RPMI7951 (cell line): ENCODE measurements at regions not wholly inside any gene's neighbourhood (a gene's known extent, or its start where the extent isn't known, plus 50 kb on each side); places are given as distances from the start of the nearest gene placed in this dataset.
A peak's percentile ranks its signal among the peaks of the same experiment; 100 is the strongest.
"Not testable (repeated sequence)": the region's sequence is repeated elsewhere in the genome, so short reads cannot be mapped to it uniquely, and the experiment has no call there.

Experiments
- DNase-seq: peaks from one replicate; pipeline ENCODE4 v3.0.0-alpha.2; 2012; ENCODE audit warnings: low read depth

DNA sequence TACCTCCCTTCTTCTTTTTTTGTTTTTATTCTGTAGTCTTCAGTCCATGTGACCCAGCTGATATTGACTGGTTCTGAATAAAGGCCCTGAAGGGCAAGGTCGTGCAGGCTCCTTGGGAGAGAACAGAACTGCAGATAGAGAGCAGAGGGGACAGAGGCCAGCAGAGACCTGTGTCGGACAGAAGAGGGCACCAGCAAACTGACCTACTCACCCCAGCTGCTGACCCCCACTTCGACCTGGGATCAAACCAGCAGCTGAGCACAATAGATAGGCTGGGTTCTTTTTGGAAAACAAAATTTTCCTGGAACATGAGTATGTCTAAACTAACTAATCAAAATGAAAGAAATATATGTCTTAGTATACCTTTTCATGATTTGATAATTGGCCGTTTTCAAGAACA lies 695.1 kb downstream of the NR2F1-AS1 start:
- DNase-seq, result peak; percentile 7

DNA sequence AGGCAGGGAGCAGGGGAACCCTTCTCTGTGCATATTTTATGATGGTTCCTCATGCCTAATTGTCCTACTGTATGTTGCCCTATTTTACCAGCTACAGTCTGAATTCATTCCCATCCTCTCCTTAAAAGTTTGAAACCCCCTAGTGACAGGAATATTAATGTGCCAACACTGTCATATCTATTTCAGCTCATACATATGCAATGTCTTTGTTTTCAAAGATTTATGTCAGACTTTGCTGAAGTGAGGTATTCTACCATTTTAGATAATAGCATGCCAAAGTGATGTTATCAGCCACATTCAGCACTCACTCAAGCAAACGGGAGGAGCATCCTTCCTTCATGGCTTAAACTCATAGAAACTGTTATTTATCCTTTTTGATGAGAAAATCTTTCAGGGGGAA lies 696.5 kb downstream of the NR2F1-AS1 start:
- no peak for DNase-seq

DNA sequence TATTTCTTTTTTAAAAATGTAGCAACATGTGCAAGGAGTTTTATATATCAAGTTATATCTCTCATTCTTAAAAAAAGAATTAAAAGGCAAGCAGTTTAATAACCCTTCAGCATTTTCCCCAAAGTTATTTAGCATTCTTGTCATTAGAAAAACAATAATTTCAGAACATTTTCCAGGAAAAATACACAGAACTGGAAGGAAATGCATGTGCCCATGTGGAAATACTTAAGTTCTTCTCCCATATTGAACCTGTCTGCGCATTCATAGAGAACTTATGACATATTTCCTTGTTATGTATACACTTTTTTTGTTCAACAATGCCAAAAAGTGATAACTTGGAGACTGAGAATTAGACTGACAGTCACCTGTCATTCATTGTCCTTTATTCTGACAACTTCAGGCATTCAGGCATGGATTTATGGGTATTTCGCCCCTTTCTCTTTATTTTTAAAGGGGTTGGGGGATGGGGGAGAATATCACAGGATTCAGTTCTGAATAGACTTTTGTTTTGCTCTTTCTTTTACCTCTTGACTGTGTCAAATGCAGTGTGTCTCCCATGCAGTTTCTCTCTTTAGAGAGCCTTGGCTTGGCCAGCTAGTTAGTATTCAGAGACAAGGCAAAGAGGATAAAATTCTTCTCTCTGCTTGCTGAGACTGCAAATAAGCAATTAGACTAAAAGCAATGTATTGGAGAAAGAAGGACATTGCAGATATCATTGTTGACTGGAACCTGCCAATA lies 701.0 kb downstream of the NR2F1-AS1 start:
- no peak for DNase-seq

DNA sequence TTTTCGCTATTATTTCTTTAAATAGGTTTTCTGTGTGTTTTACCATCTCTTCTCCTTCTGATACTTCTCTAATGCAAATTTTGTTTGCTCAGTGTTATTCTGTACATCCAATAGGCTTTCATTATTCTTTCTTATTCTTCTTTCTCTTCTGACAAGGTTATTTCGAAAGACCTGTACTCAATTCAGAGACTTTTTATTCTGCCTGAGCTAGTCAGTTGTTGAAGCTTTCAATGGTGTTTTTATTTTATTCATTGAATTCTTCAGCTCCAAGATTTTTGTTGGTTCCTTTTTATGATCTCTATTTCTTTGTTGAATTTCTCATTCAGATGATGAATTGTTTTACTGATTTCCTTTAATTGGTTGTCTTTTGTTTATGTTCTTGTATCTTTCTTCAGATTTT lies 706.2 kb downstream of the NR2F1-AS1 start:
- DNase-seq, result no peak

DNA sequence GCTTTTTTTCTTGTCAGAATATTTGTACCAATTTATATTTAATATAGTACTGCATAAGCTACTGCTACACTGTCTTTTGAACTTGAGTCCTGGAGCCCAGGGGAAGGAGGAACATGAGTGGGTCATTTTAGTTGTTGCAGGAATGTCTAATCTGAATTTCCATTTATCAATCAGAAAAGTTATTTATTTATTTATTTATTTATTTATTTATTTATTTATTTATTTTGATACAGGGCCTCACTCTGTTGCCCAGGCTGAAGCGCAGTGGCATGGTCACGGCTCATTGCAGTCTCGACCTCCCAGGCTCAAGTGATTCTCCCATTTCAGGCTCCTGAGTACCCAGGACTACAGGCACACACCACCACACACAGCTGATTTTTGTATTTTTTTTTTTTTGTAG lies 712.6 kb downstream of the NR2F1-AS1 start:
- no peak for DNase-seq

DNA sequence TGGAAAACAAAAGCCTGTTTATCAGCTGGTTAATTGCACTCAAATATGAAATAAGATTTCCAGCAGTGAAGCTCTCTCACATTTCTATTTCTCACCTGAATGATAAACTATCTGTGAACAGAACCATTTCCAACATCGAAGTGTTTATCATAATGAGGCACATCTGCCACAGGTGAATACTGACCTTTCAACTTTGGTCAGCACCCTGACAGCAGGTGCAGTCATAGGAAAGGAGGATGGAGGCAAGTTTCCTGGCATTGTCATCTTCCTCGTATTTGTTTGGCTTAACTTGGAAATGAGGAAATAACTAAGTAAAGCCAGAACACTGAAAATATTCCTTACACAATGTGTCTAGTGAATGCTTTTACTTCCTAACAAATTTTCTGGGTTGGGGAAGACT lies 716.4 kb downstream of the NR2F1-AS1 start:
- no peak for DNase-seq

DNA sequence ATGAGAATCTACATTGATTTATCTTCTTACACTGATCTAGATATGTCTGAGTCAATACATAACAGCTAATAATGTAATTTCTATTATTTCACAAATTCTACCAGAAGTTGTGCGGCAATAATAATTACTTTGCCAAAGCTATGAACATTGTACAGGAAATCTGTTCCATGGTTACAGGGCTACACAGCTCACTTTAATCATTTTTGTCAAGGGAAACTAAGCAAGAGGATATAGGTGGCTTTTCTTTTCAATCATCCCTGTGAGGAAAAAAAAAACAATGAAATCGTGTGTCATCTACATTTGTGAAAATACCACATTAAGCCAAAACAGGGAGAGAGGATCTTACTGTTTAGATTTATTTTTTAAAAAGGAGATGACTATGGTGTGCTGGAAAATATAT lies 717.4 kb downstream of the NR2F1-AS1 start:
- DNase-seq, result no peak

DNA sequence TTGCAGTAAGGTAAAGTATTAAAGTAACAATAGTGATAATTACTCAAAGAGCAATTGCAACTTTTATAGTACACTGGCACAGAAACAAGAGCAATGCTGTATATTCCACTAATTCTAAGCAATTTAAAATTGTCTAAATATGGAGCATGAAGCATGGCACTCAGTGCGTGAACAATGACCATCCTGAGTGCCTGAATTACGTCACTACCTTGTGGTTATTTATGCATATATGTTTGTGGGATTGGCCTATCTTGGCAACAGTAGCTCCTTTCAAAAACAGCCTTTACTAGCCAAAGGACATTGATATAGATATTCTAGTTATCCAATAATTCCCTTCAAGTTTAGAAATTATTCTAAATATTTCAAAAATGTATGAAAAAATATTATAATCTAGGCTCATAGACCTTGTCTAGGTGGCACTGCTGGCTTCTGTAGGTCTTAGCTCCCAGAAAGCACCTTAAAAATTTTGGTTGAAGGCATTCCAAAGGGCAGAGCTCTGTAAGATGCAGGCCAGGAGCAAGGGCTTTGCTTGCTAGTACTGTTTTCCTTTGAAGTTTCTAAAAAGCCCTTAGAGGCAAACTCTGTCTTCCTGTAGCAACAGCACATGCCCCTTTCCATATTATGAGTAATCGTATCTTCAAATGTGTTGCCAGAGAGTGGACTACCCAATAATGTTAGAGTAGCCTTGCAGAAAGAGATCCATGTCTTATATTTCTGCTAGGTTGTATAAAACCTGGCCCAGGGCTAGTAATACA lies 719.3 kb downstream of the NR2F1-AS1 start:
- peak; percentile 8 for DNase-seq

DNA sequence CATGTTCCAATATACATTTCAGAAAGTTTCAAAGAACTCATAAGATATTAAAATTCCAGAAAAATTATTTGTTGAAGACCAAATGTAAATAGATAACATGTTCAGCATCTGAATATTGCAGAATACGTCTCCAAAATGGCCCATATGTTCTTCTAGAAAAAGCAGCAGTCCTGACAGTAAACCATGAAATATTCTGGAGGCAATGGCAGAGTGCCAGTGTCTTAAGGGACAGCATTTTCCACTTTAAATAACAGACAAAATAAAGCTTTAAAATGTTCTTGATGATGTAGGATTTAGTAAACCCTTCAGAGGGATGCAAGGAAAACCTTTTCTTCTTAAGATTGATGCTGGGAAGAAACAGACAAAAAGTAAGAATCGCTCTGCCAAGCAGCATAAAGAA lies 721.0 kb downstream of the NR2F1-AS1 start:
- no peak for DNase-seq

DNA sequence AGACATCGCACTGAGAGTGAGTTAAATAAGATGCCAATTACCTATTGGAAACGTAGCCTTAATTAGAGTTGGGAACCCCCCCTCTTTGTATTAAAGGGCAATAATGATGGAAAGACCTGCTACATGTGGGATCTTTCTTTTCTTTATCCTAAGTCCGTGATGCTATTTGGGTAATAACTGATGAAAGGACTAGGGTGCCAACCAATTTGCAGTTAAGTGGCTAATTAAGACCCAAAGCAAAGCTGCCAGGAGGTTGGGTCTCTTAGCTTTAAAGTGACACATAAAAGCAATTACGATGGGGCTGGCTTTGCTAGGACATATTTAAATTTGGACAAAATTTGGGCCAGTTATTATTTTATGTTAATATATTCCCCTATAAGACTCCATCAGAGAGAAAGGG lies 728.8 kb downstream of the NR2F1-AS1 start:
- no peak for DNase-seq

DNA sequence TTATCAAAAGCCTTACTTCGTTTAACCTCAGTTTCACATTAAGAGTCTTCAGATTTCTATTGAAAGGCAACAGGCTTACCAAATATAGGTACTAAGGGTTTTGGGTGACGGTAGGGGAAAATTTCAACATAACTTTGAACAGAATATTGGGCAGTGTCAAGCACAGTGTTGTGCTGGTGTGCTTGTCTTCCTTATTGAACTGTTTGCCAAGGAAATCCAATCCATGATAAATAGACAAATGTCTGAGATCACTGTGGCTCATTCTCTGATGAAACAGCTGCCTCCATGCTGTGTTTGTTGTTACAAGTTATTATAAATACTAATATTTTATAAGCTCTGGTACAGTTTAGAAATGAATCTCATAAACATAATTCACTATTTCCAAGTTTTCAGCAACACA lies 730.1 kb downstream of the NR2F1-AS1 start:
- DNase-seq, result no peak

DNA sequence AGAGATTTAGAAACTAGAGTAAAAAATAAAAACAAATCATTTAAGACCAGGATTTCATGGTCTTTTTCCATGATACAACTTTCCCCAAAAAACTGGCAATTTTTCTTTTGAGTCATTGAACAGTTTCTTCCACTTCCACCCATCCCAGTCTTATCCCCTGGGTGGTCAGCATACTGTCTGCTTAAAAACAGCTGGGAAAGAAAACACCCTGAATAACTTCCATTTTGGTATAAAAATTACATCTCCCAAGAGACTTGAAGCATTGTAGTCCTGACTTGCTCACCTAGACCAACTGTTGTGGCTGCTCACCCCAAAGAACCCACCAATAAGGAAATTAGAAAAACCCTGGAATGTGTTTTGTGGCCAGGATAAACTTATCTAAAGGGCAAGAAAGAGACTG lies 731.3 kb downstream of the NR2F1-AS1 start:
- no peak for DNase-seq

DNA sequence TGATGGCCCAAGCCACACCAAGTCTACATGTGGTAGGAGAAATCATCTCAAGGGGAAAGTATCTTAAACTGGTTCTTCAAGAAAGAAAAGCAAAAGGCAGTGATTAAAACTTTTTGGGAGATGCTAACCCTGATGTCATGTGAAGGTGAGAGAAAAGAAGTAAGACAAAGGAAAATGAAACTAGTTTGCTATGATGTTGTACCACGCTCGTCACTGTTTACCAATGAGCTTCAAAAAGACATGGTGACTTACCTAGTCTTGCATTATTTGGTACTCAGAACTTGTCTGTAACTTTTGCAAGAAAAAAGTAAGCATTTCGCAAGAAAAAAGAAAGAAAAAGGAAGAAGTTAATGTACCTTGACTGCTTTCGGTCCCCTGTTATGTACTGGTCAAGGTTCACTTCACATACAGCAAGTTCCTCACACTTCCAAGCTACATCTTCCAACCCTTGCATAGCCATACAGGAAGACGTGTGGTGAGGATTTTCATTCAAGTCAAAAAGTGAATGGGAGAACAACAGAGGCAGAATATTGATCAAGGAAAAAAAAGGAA lies 739.3 kb downstream of the NR2F1-AS1 start:
- DNase-seq, result no peak

DNA sequence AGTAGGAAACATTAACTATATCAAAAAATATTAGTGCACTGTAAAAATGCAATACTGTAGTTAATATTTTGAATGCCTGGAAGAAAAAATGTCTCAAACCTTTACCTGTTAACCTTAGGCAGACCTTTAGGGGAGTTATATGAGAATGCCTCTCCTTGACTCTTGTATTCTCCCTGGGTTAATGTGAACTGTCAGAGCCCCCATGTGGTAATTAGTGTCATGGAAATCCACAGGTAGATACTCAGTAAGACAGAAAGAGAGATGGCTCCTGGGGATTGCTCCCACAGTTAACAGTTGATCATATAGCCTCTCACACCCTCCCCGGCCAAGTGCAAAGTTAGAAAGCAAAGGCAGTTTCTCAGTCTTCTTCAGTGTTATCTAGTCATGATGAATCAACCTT lies 742.8 kb downstream of the NR2F1-AS1 start:
- DNase-seq, result no peak

DNA sequence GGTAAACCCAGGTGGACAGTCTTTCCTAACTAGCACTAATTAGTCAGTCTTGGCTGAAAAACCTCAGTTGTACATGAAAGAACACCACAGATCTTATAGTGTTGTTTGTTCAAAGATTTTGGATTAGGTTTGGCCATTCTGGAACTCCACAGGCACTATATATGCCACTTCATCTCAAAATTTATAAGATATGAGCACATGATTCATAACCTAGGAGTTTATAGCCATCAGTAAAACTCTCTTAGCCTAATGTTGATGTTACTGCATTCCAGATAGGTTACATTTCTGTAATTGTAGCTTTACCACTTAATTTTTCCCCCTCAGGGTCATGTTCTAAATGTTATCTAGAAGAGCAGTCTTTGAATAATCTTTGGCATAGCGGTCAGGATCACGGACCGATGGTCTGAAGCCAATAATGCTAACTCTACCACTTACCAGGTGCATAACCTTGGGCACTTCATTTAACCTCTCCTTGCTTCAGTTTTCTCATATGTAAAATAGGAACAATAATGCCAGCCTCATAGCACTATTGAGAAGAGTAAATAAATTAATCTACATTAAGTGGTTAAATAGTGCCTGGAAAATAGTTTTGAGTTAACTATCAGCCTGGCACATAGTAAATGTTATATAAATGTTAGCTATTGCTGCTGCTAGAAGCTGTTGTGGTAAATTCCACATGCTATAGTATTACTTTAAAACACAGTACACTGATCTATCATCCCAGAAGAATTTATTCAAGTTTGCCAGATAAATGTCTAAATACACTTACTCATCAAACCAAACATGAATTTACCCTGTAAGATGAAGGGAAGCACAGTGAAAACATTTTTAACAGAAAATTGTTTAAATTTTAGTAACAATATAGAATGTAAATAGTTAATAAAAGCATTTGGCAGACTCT lies 743.9 kb downstream of the NR2F1-AS1 start:
- DNase-seq, result no peak

DNA sequence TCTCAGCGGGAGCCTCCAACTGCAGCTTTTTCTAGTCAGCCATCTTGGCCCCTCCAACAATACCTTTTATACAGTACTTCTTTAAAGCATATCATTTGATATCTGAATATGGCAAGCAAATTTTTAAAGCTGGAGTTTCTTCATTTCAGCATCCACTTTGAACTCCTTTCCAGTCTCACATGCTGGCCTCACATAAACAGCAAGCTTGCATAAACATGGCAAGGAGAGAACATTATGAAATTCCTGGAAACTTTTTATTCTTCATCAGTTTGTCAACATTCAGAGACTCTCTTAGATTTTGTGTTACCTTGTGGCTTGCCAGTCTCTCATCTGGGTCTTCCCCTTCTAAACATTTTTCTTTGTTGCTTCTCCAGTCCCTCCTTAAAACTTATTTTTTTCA lies 745.3 kb downstream of the NR2F1-AS1 start:
- DNase-seq, result no peak

DNA sequence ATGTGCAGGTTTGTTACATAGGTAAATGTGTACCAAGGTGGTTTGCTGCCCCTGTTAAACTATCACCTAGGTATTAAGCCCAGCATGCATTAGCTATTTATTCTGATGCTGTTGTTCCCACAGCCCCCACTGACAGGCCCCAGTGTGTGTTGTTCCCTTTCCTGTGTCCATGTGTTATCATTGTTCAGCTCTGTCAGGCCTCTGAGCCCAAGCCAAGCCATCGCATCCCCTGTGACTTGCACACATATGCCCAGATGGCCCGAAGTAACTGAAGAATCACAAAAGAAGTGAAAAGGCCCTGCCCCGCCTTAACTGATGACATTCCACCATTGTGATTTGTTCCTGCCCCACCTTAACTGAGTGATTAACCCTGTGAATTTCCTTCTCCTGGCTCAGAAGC lies 757.5 kb downstream of the NR2F1-AS1 start:
- DNase-seq, result not testable (repeated sequence)

DNA sequence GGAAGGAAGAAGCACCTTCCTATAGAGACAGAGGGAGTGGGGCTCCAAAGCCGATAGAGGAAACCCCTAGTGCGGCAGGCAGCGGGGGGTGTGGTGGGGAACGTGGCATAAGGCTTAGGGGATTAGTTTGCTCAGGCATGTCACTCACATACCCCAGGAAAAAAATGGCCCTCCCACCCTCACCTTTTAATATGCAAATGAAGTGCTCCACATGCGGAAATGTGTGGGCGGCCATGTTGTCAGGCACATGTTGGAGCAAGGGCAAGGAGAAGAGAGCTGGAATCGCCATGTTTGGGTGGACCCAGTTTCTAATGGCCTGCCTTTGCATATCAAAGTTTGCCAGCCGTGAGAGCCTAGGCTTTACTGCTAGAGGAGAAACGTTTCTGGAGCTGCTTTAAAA lies 758.8 kb downstream of the NR2F1-AS1 start:
- DNase-seq, result no peak

DNA sequence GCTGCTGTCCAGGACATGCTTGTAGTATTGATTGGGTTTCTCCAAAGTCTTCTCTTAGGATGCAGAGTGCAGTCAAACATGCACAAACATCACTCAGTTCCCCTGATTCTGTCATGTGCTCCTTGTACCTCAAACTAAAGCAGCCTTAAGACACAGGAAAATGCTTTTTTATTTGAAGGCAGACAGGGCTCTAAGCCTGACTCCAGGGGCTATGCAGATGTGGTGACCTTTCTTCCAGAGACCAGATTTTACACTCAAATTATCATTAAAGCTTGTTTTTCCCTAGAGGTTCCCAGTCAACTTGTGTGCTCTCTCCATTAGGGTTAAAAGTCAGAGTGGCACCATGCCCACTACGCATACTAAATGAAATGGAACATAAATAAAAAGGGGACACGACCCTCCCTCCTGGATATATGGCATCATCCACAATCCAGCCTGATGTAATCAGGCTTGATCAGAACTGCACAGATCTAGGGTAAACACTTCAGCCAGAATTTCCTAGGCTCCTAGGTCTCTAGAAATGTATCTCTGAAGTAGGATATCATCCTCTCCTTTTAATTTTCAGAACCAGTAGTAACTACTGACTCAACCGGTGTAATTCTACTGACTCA lies 771.1 kb downstream of the NR2F1-AS1 start:
- DNase-seq, result no peak

DNA sequence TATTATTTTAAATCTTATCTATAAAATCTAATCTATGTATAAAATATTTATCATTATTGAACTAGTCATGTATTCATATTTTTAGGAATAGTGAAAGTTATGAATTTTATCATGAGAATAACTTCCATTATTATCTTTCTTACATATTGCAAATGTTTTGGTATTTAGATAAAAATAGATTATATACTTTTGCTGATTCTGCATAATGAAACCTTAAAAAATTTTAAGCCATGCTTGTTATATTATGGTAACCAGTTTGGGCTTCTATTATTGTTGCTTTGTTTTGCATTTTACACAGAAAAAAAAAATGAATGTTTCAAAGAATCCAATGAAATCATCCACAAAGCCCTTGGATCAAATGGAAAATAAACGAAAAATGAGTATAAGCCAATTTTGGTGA lies 772.5 kb downstream of the NR2F1-AS1 start:
- DNase-seq, result no peak

DNA sequence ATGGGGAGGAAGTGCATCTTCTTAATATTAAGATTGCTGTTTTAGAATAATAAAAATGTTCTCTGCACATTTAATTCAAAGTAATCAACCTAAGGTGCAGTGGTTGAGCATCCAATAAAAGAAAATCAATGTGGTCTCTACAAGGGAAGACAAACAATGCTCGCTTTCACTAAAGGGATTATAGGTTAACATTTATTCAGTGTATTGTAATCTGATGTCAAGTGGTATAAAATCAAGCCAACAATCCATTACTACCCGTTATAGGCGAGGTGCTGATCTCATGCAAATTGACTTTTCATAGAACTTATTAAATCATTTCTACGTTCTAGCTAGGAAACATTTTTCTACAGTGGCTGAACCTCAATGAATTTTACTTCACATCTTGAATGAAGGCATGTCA lies 773.9 kb downstream of the NR2F1-AS1 start:
- no peak for DNase-seq

DNA sequence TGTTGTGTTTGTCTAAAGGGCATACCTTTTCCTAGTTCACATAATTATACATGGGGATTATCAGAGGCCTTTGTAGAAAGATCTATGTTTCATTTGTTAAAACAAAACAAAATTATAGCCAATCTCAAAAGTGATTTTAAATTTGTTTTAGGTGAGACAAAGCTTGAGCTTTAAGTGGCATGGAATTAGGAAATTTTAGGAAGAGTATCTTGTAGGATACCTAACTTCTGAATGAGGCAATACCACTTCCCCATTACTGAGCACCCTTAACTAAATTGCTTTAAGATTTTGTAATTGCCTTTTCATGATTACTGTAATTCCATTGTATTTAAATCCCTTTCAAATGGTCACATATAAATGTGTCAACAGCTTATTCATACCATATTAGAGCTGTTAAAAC lies 775.6 kb downstream of the NR2F1-AS1 start:
- no peak for DNase-seq
